Central memory CD8-positive, alpha-beta T cell (primary cell): ENCODE measurements at regions not wholly inside any gene's neighbourhood (a gene's known extent, or its start where the extent isn't known, plus 50 kb on each side); places are given as distances from the start of the nearest gene placed in this dataset.
A peak's percentile ranks its signal among the peaks of the same experiment; 100 is the strongest.

Source experiments
- ATAC-seq: fragments of 150-1000 bp; cut with Tn5 transposase; replicated peaks from 2 replicates; pipeline ENCODE4 v1.10.0; 2022; ENCODE audit warnings: mild to moderate bottlenecking, moderate FRiP score, moderate number of reproducible peaks; ENCODE audit not compliant: poor library complexity, severe bottlenecking; ENCODE audit errors: extremely low read depth
- DNase-seq, 2 donors: peaks; one replicate each; pipeline ENCODE4 v3.0.0; 2021; ENCODE audit warnings: low spot score in 2 of 2
- H3K27ac Mint-ChIP-seq: one replicate; pipeline ENCODE4 v1.8.0; 2022; ENCODE audit warnings: low read depth, mild to moderate bottlenecking, moderate library complexity, mixed read lengths
- H3K27me3 Mint-ChIP-seq: one replicate; pipeline ENCODE4 v1.8.0; 2022; ENCODE audit warnings: mixed read lengths
- H3K36me3 Mint-ChIP-seq: one replicate; pipeline ENCODE4 v1.8.0; 2022; ENCODE audit warnings: mild to moderate bottlenecking, moderate library complexity, mixed read lengths; ENCODE audit not compliant: insufficient read depth
- H3K4me1 Mint-ChIP-seq: one replicate; pipeline ENCODE4 v1.8.0; 2022; ENCODE audit warnings: mixed read lengths
- H3K4me3 Mint-ChIP-seq: one replicate; pipeline ENCODE4 v1.8.0; 2022; ENCODE audit warnings: mild to moderate bottlenecking, moderate library complexity, mixed read lengths
- H3K9me3 Mint-ChIP-seq: one replicate; pipeline ENCODE4 v1.8.0; 2022; ENCODE audit warnings: mixed read lengths

DNA sequence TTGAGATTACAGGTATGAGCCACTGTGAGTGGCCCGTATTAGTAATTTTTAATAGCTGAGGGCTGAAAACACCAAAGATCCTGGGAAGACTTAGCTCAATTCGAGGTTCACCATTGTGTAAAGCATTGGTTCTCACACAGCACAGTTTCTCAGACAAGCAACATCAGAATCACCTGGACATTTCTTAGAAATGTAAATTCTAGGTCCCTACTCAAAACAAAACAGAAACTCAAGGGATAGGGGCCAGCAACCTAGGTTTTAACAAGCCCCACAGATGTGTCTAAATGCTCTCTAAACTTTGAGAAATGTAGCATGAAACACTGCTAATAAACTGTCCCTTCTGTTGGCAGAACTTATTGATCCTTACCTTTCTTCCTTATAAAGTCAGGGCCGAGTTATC lies 681.2 kb downstream of the RNF144A start:
- Mint-ChIP-seq H3K4me3 (no peak overlapping the region), H3K27ac (no peak overlapping the region), H3K4me1 (no peaks in the 10 kb centered on the region), H3K36me3 (no peaks in the 10 kb centered on the region), H3K27me3 (no peaks in the 10 kb centered on the region), H3K9me3 (no peaks in the 10 kb centered on the region)
- ATAC-seq (no peak), DNase-seq (no peak)

DNA sequence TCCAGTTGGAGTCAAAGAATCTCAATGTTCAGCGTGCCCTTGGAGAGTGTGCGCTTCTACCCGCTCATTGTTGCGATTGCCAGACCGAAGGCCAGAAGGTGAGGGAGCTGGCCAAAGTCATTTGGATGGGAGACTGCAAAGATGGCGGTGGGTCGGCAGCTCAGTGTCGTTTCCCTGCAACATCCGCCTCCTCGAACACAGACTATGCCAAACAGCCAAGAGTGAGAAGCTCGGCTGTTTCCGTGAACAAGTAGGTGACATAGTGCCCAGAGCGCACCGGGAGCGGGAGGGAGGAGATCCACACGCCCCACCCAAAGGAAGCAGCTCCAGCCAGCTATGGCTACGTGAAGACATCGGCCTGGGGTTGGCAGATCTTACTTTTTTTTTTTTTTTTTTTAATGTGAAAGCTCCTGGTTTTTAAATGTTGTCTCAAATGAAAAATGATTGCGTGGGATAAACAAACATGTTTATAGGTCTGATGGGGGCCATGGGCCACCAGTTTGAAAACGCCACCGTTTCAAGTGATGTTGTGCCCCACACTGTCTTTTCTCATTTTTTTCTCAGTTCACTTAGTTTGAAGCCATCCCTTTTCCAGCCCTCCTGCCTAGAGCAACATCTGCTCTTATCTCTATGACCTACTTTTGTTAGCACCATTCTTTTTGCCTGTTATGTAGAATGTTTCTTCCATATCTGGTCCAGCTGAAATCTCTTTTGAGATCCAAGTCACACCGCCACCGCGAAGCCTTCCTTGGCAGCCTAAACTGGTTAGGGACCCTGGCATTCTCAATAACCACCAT lies 682.4 kb downstream of the RNF144A start:
- H3K27ac Mint-ChIP-seq, result no peak overlapping the region
- H3K36me3 Mint-ChIP-seq, result no peaks in the 10 kb centered on the region
- no peaks in the 10 kb centered on the region for H3K27me3 Mint-ChIP-seq
- H3K4me1 Mint-ChIP-seq, result no peaks in the 10 kb centered on the region
- ATAC-seq, result no peak
- no peak for DNase-seq
- H3K9me3 Mint-ChIP-seq, result no peaks in the 10 kb centered on the region
- no peak overlapping the region for H3K4me3 Mint-ChIP-seq

GRCh38 chr2:7601990-7602389 lies 684.8 kb downstream of the RNF144A start:
- Mint-ChIP-seq H3K27ac (no peak overlapping the region), H3K36me3 (no peaks in the 10 kb centered on the region), H3K9me3 (no peaks in the 10 kb centered on the region), H3K4me3 (no peak overlapping the region), H3K4me1 (no peaks in the 10 kb centered on the region), H3K27me3 (no peaks in the 10 kb centered on the region)
- DNase-seq, result no peak
- ATAC-seq, result no peak

- H3K4me3 Mint-ChIP-seq, result no peak overlapping the region
- no peaks in the 10 kb centered on the region for H3K36me3 Mint-ChIP-seq
- H3K27me3 Mint-ChIP-seq, result no peaks in the 10 kb centered on the region
- H3K4me1 Mint-ChIP-seq, result no peaks in the 10 kb centered on the region
- H3K27ac Mint-ChIP-seq, result no peak overlapping the region
- ATAC-seq (no peak), DNase-seq (no peak)
- no peaks in the 10 kb centered on the region for H3K9me3 Mint-ChIP-seq
Observed at GRCh38 chr2:7604456-7604855, 687.2 kb downstream of the RNF144A start.

DNA sequence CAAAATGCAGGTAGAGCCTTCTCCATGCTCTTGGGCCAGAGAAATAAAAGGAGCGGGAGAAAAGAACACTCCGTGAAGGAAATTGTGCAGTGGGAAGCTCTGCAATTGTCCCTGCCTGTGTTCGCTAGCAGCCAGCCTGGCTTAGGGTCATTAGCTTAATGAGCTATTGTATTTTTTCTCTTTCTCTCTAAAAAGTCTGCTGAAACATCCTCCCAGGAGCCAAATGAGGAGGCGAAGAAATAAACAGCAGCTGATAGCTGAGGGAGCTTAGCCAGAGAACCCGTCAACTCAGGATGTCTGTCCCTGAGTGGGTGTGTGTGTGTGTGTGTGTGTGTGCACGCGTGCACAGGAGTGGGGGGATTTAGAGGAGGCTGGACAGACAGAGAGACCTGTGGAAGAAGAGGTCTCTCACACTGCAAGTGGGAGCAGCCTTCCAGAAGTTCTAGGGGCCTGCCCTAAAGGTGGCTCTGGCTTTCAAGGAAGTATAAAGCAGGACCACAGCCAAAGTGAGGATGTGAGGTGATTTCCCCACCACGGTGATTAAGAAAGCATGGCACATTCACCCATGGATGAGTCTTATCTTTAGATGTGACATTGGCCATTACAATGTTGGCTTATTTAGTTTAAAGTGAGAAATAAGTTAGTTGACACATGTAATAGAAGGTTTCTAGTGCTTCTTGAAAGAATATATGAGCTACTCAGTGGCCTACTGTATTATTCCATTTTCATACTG lies 690.4 kb downstream of the RNF144A start:
- no peak for ATAC-seq
- Mint-ChIP-seq H3K9me3 (no peaks in the 10 kb centered on the region), H3K4me3 (no peak overlapping the region), H3K4me1 (peaks cover 14% of the 10 kb centered on the region), H3K36me3 (no peaks in the 10 kb centered on the region), H3K27me3 (no peaks in the 10 kb centered on the region), H3K27ac (no peak overlapping the region)
- DNase-seq, result no peak

- ATAC-seq, result no peak
- Mint-ChIP-seq H3K4me3 (no peak overlapping the region), H3K27ac (no peak overlapping the region), H3K36me3 (no peaks in the 10 kb centered on the region), H3K4me1 (peaks cover 14% of the 10 kb centered on the region), H3K27me3 (no peaks in the 10 kb centered on the region), H3K9me3 (no peaks in the 10 kb centered on the region)
- DNase-seq, result no peak
Observed at GRCh38 chr2:7609556-7609955, 692.3 kb downstream of the RNF144A start.

GRCh38 chr2:7609974-7610373 lies 692.8 kb downstream of the RNF144A start:
- Mint-ChIP-seq H3K36me3 (no peaks in the 10 kb centered on the region), H3K27me3 (no peaks in the 10 kb centered on the region), H3K4me1 (peaks cover 14% of the 10 kb centered on the region), H3K9me3 (no peaks in the 10 kb centered on the region), H3K27ac (no peak overlapping the region), H3K4me3 (no peak overlapping the region)
- no peak for DNase-seq
- ATAC-seq, result no peak

GRCh38 chr2:7611750-7612149 lies 694.5 kb downstream of the RNF144A start:
- H3K27me3 Mint-ChIP-seq, result no peaks in the 10 kb centered on the region
- no peak overlapping the region for H3K4me3 Mint-ChIP-seq
- H3K9me3 Mint-ChIP-seq, result no peaks in the 10 kb centered on the region
- ATAC-seq (no peak), DNase-seq (no peak)
- peaks cover 14% of the 10 kb centered on the region for H3K4me1 Mint-ChIP-seq
- H3K27ac Mint-ChIP-seq, result peak overlapping the region; percentile 23
- H3K36me3 Mint-ChIP-seq, result no peaks in the 10 kb centered on the region

- peaks cover 14% of the 10 kb centered on the region for H3K4me1 Mint-ChIP-seq
- ATAC-seq (no peak), DNase-seq (no peak)
- no peak overlapping the region for H3K27ac Mint-ChIP-seq
- H3K9me3 Mint-ChIP-seq, result no peaks in the 10 kb centered on the region
- no peak overlapping the region for H3K4me3 Mint-ChIP-seq
- H3K27me3 Mint-ChIP-seq, result no peaks in the 10 kb centered on the region
- H3K36me3 Mint-ChIP-seq, result no peaks in the 10 kb centered on the region
Observed at GRCh38 chr2:7612969-7613368, 695.8 kb downstream of the RNF144A start.

- DNase-seq, result no peak
- no peaks in the 10 kb centered on the region for H3K36me3 Mint-ChIP-seq
- no peaks in the 10 kb centered on the region for H3K27me3 Mint-ChIP-seq
- no peak overlapping the region for H3K27ac Mint-ChIP-seq
- H3K4me1 Mint-ChIP-seq, result peaks cover 14% of the 10 kb centered on the region
- no peaks in the 10 kb centered on the region for H3K9me3 Mint-ChIP-seq
- no peak for ATAC-seq
- H3K4me3 Mint-ChIP-seq, result no peak overlapping the region
Observed at GRCh38 chr2:7613831-7614230, 696.6 kb downstream of the RNF144A start.

DNA sequence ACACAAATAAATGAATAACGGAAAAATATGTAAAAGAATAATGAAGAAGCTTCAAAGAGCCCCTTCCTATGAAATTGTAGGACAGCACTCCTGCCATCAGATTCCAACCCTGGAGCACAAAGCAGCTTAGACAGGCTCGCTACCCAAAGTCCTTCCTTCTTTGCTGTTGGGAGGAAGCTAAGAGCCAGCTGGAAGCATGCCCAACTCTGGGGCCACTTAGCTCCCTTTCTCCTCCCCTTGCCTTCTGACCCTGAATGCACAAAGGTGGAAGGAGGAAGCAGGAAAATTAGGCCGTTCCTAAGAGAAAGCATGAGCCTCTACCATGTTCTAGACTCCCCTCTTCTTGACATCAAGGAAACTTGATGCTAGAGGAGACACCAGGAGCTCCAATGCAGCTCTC lies 700.8 kb downstream of the RNF144A start:
- Mint-ChIP-seq H3K4me1 (no peaks in the 10 kb centered on the region), H3K9me3 (peaks cover 6% of the 10 kb centered on the region), H3K27ac (no peak overlapping the region), H3K27me3 (no peaks in the 10 kb centered on the region), H3K4me3 (no peak overlapping the region), H3K36me3 (no peaks in the 10 kb centered on the region)
- no peak for DNase-seq
- no peak for ATAC-seq

GRCh38 chr2:7619203-7619970 lies 702.2 kb downstream of the RNF144A start:
- Mint-ChIP-seq H3K4me1 (no peaks in the 10 kb centered on the region), H3K36me3 (no peaks in the 10 kb centered on the region), H3K27me3 (no peaks in the 10 kb centered on the region), H3K27ac (no peak overlapping the region), H3K9me3 (peaks cover 6% of the 10 kb centered on the region), H3K4me3 (no peak overlapping the region)
- ATAC-seq (no peak), DNase-seq (no peak)
